HFF-Myc (cell line): ENCODE measurements at regions not wholly inside any gene's neighbourhood (a gene's known extent, or its start where the extent isn't known, plus 50 kb on each side); places are given as distances from the start of the nearest gene placed in this dataset.

ENCODE experiments used
- DNase-seq: peaks from one replicate; pipeline ENCODE4 v3.0.0-alpha.2; 2011; ENCODE audit warnings: low read depth; ENCODE audit errors: extremely low read depth
- H3K4me3 ChIP-seq: replicated peaks from 2 replicates; pipeline ENCODE4 v1.5.1; 2011; ENCODE audit warnings: low read depth, mild to moderate bottlenecking, control low read depth, low read length
- TF ChIP-seq, protein P1 (sequence below): IDR thresholded peaks from 2 replicates; pipeline ENCODE4 v1.5.1; 2012; ENCODE audit warnings: mild to moderate bottlenecking, low read depth, low read length, control low read depth; ENCODE audit errors: missing control alignments

GRCh38 chr13:103156346-103156998 lies 90.3 kb upstream of the SLC10A2 start:
- TF ChIP-seq, protein P1, sequence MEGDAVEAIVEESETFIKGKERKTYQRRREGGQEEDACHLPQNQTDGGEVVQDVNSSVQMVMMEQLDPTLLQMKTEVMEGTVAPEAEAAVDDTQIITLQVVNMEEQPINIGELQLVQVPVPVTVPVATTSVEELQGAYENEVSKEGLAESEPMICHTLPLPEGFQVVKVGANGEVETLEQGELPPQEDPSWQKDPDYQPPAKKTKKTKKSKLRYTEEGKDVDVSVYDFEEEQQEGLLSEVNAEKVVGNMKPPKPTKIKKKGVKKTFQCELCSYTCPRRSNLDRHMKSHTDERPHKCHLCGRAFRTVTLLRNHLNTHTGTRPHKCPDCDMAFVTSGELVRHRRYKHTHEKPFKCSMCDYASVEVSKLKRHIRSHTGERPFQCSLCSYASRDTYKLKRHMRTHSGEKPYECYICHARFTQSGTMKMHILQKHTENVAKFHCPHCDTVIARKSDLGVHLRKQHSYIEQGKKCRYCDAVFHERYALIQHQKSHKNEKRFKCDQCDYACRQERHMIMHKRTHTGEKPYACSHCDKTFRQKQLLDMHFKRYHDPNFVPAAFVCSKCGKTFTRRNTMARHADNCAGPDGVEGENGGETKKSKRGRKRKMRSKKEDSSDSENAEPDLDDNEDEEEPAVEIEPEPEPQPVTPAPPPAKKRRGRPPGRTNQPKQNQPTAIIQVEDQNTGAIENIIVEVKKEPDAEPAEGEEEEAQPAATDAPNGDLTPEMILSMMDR, result no peak
- no peak overlapping the region for H3K4me3 ChIP-seq
- no peak for DNase-seq

GRCh38 chr13:103153466-103153865 lies 87.2 kb upstream of the SLC10A2 start:
- TF ChIP-seq, protein P1, result no peak
- no peak for DNase-seq
- no peak overlapping the region for H3K4me3 ChIP-seq

GRCh38 chr13:103147961-103148360 lies 81.7 kb upstream of the SLC10A2 start:
- no peak overlapping the region for H3K4me3 ChIP-seq
- DNase-seq, result no peak
- TF ChIP-seq, protein P1, result no peak

DNA sequence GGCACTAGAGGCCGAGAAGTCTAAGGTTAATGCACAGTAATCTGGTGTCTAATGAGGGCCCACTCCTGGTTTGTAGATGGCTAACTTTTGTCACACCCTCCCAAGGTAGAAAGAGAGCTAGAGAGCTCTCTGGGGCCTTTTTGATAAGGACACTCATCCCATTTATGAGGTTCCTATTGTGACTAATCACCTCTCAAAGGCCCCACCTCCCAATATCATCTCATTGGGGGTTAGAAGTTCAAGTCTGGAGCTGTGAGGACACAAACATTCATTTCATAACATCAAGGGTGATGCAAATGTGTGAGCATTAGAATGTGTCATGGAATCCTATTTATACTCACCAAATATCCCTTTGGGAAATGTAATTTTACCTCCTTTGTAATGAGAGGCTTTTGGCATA lies 79.2 kb upstream of the SLC10A2 start:
- DNase-seq, result no peak
- TF ChIP-seq, protein P1, result no peak
- no peak overlapping the region for H3K4me3 ChIP-seq

DNA sequence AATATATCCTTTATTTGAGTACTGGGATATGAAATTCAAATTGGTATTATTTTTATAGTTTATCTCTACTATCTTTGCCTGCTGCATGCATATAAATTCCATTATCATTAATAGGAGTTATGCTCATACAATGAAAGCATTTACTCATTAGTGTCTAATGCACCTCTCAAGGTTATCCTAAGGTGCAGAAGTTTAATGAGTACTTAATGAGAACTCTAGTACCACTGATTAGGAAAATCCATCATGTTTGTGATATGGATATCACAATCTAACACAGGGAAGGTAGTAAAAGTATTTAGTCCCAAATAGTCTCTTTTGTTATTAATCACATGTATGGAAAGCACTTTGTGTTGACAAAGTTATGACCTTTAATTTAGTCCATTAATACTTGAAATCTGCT lies 77.2 kb upstream of the SLC10A2 start:
- DNase-seq, result no peak
- H3K4me3 ChIP-seq, result no peak overlapping the region
- TF ChIP-seq, protein P1, result no peak

DNA sequence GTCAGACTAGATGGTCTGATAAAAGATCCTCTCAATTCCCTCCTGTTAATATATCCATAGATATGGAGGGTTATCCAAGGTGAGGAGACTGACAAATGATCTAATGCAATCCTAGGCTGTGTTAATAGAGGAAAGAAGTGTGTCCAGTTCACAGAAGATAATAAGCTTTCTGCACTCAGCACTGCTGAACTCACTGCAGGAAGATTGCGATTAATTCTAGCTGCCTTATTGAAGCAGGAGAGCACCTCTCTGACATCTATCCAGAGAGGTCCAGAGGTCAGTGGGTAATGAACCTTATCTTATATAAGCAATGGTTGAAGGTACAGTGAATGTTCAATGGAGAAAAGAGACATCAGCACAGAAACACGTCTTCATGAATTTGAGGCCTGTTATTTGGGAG lies 75.9 kb upstream of the SLC10A2 start:
- TF ChIP-seq, protein P1, result no peak
- no peak for DNase-seq

More for the DNA sequence above, 75.9 kb upstream of the SLC10A2 start:
- no peak overlapping the region for H3K4me3 ChIP-seq
